ENCODE measurements at regions not wholly inside any gene's neighbourhood (a gene's known extent, or its start where the extent isn't known, plus 50 kb on each side); places are given as distances from the start of the nearest gene placed in this dataset.

DNA sequence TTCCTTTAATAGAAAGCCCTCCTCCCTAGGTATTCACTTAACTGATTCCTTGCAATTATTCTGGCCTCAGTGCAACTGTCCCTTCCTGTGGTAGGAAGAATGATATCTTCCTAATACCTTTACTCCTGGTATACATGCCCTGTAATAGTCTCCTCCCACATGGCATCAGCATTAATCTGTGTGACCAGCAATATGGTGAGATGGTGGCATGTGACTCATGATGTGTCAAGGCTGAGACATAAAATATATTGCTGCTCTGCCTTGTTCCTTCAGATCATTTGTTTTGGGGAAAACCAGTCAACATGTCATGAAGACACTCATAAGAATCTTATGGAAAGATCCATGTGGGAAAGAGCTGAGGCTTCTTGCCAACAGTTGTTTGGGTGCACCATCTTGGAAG lies 149.1 kb upstream of the TRPM3 start:
- Histone ChIP-seq H3K9me3 (ENCODE audit: low read length) (no peaks in the 10 kb centered on the region), H3F3A (ENCODE audit: low read length, unreplicated experiment) (no peaks in the 10 kb centered on the region), H2AFZ (ENCODE audit: low read length) (no peak overlapping the region), H4K20me1 (ENCODE audit: low read length) (no peaks in the 10 kb centered on the region), H3K27me3 (ENCODE audit: low read length) (no peaks in the 10 kb centered on the region), H3K9me2 (replicated peaks; ENCODE audit: low read length) (no peaks in the 10 kb centered on the region), H3K4me2 (ENCODE audit: low read length) (no peak overlapping the region), H3K4me1 (ENCODE audit: insufficient read depth, low read length) (no peaks in the 10 kb centered on the region), H3K27ac (ENCODE audit: low read length) (no peak overlapping the region), H3K79me2 (ENCODE audit: low read length) (no peaks in the 10 kb centered on the region), H3K4me3 (ENCODE audit: low read length) (no peak overlapping the region), H3K36me3 (ENCODE audit: low read depth, low read length) (no peaks in the 10 kb centered on the region), H3K9ac (ENCODE audit: low read length) (no peak overlapping the region)
- TF ChIP-seq EZH2phosphoT487 (IDR thresholded peaks at IDR 0.05; ENCODE audit: borderline replicate concordance, low read length): no peak
- ChIA-PET POLR2A (ENCODE audit: unreplicated experiment) (no interaction called here), CTCF (no interaction called here)
- intact Hi-C loops (cut with micrococcal nuclease): no loop called here
- DNase-seq: peak; percentile 47
- no TSS peak for BruUV-seq (replicated peaks)
- no peak for ATAC-seq

DNA sequence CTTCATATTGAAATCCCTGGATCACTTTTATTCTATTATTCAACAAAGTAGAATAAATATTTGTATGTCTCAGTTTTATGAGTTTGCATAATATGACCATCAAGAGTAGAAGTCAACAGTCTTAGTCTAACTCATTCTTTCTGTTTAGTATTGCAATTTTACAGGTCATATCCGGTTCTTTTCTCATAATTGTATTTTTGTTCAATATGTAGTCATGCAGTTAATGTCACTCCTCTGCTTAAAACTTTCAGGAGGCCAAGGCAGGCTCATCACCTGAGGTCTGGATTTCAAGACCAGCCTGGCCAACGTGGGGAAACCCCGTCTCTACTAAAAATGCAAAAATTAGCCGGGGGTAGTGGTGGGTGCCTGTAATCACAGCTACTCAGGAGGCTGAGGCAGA lies 148.4 kb upstream of the TRPM3 start:
- Histone ChIP-seq H3K9me3 (ENCODE audit: low read length) (no peaks in the 10 kb centered on the region), H3K27ac (ENCODE audit: low read length) (no peak overlapping the region), H2AFZ (ENCODE audit: low read length) (no peak overlapping the region), H3K9ac (ENCODE audit: low read length) (no peak overlapping the region), H3K27me3 (ENCODE audit: low read length) (no peaks in the 10 kb centered on the region), H3K9me2 (replicated peaks; ENCODE audit: low read length) (no peaks in the 10 kb centered on the region), H3K36me3 (ENCODE audit: low read depth, low read length) (no peaks in the 10 kb centered on the region), H4K20me1 (ENCODE audit: low read length) (no peaks in the 10 kb centered on the region), H3K4me2 (ENCODE audit: low read length) (no peak overlapping the region), H3F3A (ENCODE audit: low read length, unreplicated experiment) (no peaks in the 10 kb centered on the region), H3K4me1 (ENCODE audit: insufficient read depth, low read length) (no peaks in the 10 kb centered on the region), H3K79me2 (ENCODE audit: low read length) (no peaks in the 10 kb centered on the region), H3K4me3 (ENCODE audit: low read length) (no peak overlapping the region)
- CTCF ChIA-PET: no interaction called here
- DNase-seq: no peak
- intact Hi-C loops (cut with micrococcal nuclease): no loop called here
- no TSS peak for BruUV-seq (replicated peaks)
- no peak for ATAC-seq
- TF ChIP-seq, protein P1, sequence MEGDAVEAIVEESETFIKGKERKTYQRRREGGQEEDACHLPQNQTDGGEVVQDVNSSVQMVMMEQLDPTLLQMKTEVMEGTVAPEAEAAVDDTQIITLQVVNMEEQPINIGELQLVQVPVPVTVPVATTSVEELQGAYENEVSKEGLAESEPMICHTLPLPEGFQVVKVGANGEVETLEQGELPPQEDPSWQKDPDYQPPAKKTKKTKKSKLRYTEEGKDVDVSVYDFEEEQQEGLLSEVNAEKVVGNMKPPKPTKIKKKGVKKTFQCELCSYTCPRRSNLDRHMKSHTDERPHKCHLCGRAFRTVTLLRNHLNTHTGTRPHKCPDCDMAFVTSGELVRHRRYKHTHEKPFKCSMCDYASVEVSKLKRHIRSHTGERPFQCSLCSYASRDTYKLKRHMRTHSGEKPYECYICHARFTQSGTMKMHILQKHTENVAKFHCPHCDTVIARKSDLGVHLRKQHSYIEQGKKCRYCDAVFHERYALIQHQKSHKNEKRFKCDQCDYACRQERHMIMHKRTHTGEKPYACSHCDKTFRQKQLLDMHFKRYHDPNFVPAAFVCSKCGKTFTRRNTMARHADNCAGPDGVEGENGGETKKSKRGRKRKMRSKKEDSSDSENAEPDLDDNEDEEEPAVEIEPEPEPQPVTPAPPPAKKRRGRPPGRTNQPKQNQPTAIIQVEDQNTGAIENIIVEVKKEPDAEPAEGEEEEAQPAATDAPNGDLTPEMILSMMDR (conservative IDR thresholded peaks at IDR 0.05; ENCODE audit: low read depth, low read length): no peak
- TF ChIP-seq EZH2 (IDR thresholded peaks at IDR 0.05; ENCODE audit: low read length, unreplicated experiment) (no peak), EZH2phosphoT487 (IDR thresholded peaks at IDR 0.05; ENCODE audit: borderline replicate concordance, low read length) (no peak)
- POLR2A ChIA-PET (ENCODE audit: unreplicated experiment): no interaction called here

DNA sequence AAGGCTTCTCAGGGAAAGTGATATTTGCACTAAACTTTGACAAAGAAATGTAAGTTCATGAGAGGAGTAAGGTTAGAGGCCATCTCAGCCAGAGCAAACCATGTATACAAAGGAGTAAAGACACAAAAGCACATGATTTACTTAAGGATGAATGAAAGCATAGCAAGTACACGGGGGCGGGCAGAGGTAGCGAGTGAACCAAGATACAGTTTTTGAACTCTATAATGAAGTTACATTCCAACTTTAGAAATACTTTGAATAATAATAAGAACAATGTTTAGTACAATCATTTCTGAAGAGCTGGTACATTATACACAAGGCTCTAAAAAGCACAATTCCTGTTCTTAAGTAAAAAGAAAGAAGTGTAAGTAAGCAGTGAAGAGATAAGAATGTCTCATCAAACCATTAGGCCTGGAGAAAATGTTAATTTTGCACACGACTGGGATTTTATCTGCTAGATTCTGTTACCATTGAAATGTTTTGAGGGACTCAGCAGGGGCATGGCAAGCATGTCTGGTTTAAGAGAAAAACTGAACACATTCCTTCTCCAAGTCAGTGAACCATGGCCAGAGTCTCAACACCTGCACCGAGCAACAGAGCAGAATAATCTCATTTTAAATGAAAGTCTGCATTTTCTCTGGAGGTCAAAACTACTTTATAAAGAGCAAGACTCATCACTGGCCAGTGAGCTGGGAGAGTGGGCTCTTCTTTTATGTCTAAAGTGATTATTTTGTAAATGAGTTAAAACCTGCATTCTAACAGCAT lies 147.6 kb upstream of the TRPM3 start:
- ChIA-PET POLR2A (ENCODE audit: unreplicated experiment) (no interaction called here), CTCF (no interaction called here)
- DNase-seq (no peak), ATAC-seq (no peak)
- H4K20me1 ChIP-seq (ENCODE audit: low read length): no peaks in the 10 kb centered on the region
- no peaks in the 10 kb centered on the region for H3K9me3 ChIP-seq (ENCODE audit: low read length)
- no peaks in the 10 kb centered on the region for H3K36me3 ChIP-seq (ENCODE audit: low read depth, low read length)
- no TSS peak for BruUV-seq (replicated peaks)
- H3K4me2 ChIP-seq (ENCODE audit: low read length): no peak overlapping the region
- TF ChIP-seq, protein P1 (conservative IDR thresholded peaks at IDR 0.05; ENCODE audit: low read depth, low read length): no peak
- TF ChIP-seq EZH2phosphoT487 (IDR thresholded peaks at IDR 0.05; ENCODE audit: borderline replicate concordance, low read length) (no peak), EZH2 (IDR thresholded peaks at IDR 0.05; ENCODE audit: low read length, unreplicated experiment) (no peak)
- no peaks in the 10 kb centered on the region for H3F3A ChIP-seq (ENCODE audit: low read length, unreplicated experiment)
- no peaks in the 10 kb centered on the region for H3K4me1 ChIP-seq (ENCODE audit: insufficient read depth, low read length)
- H3K79me2 ChIP-seq (ENCODE audit: low read length): no peaks in the 10 kb centered on the region
- intact Hi-C loops (cut with micrococcal nuclease): no loop called here
- H2AFZ ChIP-seq (ENCODE audit: low read length): no peak overlapping the region
- no peaks in the 10 kb centered on the region for H3K9me2 ChIP-seq (replicated peaks; ENCODE audit: low read length)
- no peak overlapping the region for H3K4me3 ChIP-seq (ENCODE audit: low read length)
- H3K9ac ChIP-seq (ENCODE audit: low read length): no peak overlapping the region
- H3K27ac ChIP-seq (ENCODE audit: low read length): no peak overlapping the region
- no peaks in the 10 kb centered on the region for H3K27me3 ChIP-seq (ENCODE audit: low read length)

Data from PC-3 (cell line).